Keratinocyte (primary cell): ENCODE measurements at regions not wholly inside any gene's neighbourhood (a gene's known extent, or its start where the extent isn't known, plus 50 kb on each side); places are given as distances from the start of the nearest gene placed in this dataset.

ENCODE experiments used
- EZH2 ChIP-seq: IDR thresholded peaks from one replicate; pipeline ENCODE4 v1.6.1; 2012; ENCODE audit warnings: inconsistent platforms, mild to moderate bottlenecking, low read length, moderate library complexity
- TF ChIP-seq, protein P1 (sequence below), 3 experiments: IDR thresholded peaks in 1 of 3; conservative IDR thresholded peaks in 1 of 3; optimal IDR thresholded peaks in 1 of 3; 2 replicates in 2 of 3; 3 replicates in 1 of 3; pipeline versions ENCODE3 to v1.5.1; 2011; ENCODE audit warnings: low read length in 3 of 3, mild to moderate bottlenecking in 3 of 3, moderate library complexity in 2 of 3, control low read depth in 1 of 3, inconsistent platforms in 1 of 3; ENCODE audit not compliant: insufficient read depth in 2 of 3; ENCODE audit errors: extremely low read depth in 1 of 3

DNA sequence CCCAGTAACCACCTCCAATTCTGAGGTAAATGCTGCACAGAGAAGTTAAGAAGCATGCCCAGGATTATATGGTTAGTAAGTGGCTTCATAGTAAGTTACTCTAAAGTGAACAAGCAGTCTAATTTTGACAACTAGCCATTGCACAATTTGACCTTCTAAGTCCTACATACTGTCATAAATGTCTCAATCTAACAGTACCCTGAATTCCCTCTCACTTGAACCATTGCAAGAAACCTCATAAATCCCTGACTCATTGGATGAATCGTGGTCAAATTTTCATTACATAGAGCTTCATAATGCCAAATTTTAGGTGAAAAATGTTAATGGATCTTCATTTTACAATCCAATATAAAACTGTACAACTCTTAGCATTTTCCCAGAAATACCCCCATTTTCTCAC, 217.3 kb upstream of the GRIA4 start:
- TF ChIP-seq, protein P1, sequence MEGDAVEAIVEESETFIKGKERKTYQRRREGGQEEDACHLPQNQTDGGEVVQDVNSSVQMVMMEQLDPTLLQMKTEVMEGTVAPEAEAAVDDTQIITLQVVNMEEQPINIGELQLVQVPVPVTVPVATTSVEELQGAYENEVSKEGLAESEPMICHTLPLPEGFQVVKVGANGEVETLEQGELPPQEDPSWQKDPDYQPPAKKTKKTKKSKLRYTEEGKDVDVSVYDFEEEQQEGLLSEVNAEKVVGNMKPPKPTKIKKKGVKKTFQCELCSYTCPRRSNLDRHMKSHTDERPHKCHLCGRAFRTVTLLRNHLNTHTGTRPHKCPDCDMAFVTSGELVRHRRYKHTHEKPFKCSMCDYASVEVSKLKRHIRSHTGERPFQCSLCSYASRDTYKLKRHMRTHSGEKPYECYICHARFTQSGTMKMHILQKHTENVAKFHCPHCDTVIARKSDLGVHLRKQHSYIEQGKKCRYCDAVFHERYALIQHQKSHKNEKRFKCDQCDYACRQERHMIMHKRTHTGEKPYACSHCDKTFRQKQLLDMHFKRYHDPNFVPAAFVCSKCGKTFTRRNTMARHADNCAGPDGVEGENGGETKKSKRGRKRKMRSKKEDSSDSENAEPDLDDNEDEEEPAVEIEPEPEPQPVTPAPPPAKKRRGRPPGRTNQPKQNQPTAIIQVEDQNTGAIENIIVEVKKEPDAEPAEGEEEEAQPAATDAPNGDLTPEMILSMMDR (optimal IDR thresholded peaks at IDR 0.05 in 1 of 3, IDR thresholded peaks at IDR 0.05 in 1 of 3, conservative IDR thresholded peaks at IDR 0.05 in 1 of 3; ENCODE audit: extremely low read depth in 1 of 3, insufficient read depth in 2 of 3, low read length in 3 of 3): no peak
- no peak for TF ChIP-seq EZH2
